Hematopoietic multipotent progenitor cell treated with erythropoietin and hydrocortisone succinate and interleukin-3 and kit ligand, for 15 days (in vitro differentiated cells): ENCODE measurements at regions not wholly inside any gene's neighbourhood (a gene's known extent, or its start where the extent isn't known, plus 50 kb on each side); places are given as distances from the start of the nearest gene placed in this dataset.
"Not testable (repeated sequence)": the region's sequence is repeated elsewhere in the genome, so short reads cannot be mapped to it uniquely, and the experiment has no call there.

Experiments used
- DNase-seq: peaks from one replicate; pipeline ENCODE4 v3.0.0-alpha.2; 2015; ENCODE audit warnings: low spot score

DNA sequence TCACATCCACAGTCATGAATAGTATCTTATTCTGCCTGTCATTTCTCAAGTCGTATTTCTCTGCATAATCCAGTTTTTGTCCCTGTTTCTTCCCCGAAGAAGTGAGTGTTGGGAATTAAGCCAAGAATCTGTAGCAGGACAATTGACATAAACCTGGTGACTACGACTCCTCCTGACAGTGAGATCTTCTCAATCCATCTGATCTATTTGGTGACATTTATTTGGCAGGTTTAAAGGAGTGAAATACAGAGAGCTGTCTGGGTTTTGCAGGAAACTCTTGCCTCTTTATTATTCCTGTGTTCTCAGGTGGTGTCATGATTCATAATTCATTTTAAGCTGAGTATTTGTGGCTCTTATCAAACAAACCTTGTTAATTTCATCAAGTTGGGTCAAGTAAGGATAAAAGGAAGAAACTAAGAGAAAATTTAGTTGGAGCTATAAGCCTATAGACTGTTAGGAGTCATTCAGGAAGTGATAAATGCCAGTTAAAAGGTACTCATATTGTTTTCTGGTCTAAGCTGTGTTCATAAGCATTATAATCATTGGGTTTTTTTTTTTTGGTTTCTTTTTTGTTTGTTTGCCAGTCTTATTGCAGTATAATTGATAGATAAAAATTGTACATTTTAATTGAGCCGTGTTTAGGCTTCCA is 95.9 kb upstream of the PCSK1 start:
- DNase-seq = no peak

GRCh38 chr5:96529559-96529958 is 96.5 kb upstream of the PCSK1 start:
- no peak for DNase-seq

DNA sequence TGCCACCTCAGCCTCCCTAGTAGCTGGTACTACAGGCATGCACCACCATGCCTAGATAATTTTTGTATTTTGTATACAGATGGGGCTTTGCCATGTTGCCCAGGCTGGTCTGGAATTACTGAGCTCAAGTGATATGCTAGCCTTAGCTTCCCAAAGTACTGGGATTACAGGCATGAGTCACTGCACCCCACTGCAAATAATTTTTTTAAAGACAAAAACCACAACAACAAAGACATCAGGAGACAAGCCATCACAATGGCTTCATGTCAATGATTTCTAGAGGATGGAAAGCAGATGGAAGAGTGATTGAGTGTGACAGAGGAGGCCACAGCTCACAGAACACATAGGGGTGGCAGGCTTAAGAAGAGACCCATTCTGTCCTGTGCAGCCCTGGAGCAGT is 97.9 kb upstream of the PCSK1 start:
- DNase-seq = no peak

DNA sequence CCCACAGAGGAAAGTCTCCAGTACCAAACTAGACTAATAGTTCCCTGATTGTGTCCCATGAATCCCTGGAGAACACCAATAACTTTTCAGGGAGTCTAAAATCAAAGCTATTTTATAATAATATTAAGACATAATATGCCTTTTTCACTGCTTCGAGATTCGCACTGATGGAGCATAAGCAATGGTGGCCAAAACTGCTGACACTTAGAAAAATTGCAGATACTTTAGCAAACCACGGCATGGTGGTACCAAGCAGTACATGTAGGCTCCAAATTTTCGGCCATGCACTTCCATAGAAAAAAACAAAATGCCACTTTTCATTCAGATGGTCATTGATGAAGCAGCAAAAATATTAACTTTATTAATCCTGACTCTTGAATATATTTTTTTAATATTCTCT is 100.3 kb upstream of the PCSK1 start:
- DNase-seq = no peak

- DNase-seq = no peak
Measured at GRCh38 chr5:96537386-96537785, 104.3 kb upstream of the PCSK1 start.

DNA sequence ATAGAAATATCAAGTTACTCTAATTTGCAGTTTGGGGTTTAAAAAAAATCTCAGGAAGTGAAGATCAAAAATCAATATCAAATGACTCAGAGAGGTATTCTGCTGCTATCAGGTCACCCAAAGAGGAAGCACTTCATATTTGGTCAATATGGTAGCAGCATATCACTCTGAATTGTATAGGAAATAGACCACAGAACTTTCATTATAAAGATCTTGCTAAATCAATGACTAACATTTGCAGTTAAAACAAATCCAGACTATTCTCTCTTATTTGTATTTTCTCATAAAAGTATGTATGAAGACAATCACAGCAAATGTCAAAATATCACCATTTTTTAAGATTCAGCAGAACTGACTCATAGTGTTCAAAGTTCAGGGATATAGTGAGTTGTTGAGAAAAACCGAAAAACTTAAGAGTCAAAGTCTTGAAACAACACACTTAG is 105.8 kb upstream of the PCSK1 start:
- no peak for DNase-seq

DNA sequence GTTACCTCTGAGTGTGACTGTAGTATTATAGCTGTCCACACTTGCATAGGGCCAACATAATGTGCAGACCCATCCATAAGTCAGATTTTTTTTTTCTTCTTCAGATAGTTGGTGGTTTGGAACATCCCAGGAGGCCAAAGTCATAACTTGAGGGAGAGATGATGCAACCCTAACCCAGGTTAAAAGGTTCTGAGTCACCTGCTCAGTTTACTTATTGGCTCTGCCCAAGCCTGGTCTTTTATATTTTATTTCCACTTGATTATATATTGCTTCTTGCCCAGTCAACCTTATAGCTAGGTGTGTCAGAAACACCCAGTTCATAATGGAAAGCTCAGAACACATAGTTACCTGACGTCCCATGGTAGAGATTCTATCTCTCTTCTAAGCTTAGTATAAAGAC is 113.1 kb upstream of the PCSK1 start:
- DNase-seq = no peak

- no peak for DNase-seq
Measured at GRCh38 chr5:96547486-96547885, 114.4 kb upstream of the PCSK1 start.

DNA sequence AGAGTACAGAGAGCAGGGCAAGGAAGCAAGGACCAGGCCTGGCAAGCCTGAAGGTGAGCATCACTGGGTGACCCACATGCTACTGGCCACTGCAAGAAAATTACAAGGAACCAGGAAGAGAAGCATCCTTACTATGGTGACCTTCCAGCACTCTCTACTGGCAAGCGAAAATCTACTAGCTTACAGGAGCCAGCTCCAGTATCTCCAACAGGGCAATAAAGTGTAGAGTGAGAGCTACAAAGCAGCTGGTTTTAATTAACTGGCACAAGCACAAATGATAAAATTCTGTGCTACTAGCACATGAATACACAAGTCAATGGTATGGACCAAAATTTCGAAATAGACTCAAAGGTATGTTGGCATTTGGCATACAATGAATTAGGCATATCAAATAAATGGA is 113.3 kb upstream of the CAST start:
- no peak for DNase-seq

DNA sequence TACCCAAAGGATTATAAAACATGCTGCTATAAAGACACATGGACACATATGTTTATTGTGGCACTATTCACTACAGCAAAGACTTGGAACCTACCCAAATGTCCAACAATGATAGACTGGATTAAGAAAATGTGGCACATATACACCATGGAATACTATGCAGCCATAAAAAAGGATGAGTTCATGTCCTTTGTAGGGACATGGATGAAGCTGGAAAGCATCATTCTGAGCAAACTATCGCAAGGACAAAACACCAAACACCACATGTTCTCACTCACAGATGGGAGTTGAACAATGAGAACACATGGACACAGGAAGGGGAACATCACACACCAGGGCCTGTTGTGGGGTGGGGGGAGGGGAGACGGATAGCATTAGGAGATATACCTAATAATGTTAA is 101.3 kb upstream of the CAST start:
- not testable (repeated sequence) for DNase-seq

GRCh38 chr5:96562614-96563013 is 99.6 kb upstream of the CAST start:
- DNase-seq = no peak

GRCh38 chr5:96563816-96564215 is 98.4 kb upstream of the CAST start:
- DNase-seq = no peak

DNA sequence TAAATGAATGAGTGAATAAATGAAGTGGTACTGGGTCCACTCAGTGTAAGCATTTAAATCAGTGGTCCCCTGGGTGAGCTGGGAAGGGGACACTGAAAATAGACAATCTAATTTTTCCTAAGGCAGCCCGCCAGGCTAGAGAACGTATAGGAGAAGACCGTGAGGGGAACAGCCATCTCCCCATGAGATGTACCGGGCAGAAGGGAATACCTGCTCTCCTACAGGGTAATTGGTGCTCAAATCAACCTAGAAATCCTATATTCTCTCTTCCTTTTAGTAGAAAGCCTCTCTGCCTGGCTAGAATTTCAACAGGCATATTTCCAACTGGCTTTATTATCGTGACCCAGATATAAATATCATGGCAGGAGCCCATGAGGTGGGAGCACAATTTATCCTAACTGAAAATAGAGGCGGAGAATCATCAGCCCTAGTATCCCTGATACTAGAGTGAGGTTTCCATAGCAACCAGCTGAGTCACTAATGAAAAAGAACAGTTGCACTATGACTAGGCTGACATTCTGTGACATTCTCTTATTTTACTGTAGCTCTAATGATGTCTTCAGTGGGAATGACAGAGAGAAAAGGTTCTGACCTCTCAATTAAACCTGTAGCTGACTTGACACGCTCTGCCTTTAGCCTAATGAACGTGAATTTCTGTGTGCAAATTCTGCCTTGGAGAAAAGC is 96.5 kb upstream of the CAST start:
- no peak for DNase-seq

GRCh38 chr5:96566833-96567587 is 95.2 kb upstream of the CAST start:
- no peak for DNase-seq

DNA sequence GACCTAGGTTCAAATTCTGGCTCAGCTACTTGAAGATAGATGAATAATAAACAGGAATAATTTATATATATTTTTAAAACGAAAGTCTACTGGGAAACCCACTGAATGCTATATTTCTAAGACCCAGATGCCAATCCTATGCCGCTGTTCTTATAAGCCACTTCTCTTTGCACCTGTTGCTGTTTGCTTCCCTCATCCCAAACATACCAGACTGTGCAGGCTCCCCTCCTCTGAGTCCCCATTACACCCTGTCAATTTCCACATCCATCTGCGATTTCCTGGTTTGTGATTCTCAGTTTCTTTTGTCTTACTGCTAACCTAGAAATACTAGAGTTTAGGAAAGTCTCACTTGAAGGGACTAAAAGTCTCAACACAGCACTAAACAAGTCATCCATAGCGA is 92.8 kb upstream of the CAST start:
- DNase-seq = no peak

DNA sequence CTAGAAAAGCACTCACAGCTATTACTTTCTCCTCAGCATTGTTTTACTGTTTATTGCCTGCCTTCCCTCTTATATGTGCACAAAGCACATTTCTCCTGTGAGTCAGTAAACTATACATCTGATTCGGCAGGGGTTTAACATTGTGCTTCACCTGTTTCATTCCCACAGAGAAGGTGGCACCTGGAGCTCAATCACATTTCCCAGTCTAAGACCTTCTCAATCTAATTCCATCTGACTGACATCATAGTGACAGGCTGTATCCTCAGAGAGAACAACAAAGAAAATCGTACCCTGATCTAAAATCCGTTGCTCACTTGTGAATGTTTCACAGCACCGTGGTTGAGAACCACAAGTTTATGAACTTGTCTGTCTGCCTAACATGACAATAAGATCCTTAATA is 92.4 kb upstream of the CAST start:
- DNase-seq = no peak

- DNase-seq = no peak
Measured at GRCh38 chr5:96572864-96573512, 89.2 kb upstream of the CAST start.

DNA sequence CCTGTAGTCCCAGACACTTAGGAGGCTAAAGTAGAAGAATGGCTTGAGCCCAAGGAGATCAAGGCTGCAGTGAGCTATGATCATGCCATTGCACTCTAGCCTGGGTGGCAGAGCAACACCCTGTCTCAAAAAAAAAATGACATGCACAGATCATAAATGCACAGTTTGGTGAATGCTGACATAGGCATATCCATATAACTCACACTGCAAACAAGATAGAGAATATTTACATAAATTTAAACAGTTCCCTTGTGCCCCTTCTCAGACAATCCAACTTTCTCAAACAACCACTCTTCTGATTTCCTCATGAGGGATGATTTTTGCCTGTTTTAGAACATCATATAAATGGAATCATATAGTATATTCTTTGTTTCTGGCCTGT is 88.7 kb upstream of the CAST start:
- no peak for DNase-seq

DNA sequence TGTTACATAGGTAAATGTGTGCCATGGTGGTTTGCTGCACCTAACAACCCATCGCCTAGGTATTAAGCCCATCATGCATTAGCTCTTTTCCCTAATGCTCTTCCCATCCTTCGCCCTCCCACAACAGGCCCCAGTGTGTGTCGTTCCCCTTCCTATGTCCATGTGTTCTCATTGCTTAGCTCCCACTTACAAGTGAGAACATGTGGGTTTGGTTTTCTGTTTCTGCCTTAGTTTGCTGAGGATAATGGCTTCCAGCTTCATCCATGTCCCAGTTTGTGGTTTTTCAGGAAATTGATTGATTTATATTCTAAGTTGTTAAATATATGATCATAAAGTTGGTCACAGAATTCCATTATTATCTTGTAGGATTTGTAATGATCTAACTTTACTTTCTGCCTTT is 85.3 kb upstream of the CAST start:
- no peak for DNase-seq

DNA sequence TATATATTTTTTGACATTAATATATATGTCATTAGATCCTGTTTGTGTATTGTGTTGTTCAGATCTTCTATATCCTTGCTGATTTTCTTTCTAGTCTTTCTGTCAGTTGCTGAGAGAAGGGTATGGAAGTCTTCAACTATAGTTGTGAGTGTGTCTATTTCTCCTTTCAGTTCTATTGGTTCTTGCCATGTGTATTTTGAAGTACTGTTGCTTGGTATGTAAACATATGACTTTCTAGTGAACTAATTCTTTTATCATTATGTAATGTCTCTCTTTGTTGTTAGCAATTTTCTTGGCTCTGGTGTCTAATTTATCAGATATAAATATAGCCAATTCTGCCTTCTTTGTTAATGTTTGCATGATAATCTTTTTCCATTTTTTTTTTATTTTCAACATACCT is 84.3 kb upstream of the CAST start:
- no peak for DNase-seq

- DNase-seq = no peak
Measured at GRCh38 chr5:96579711-96580110, 82.5 kb upstream of the CAST start.

GRCh38 chr5:96582343-96582742 is 79.8 kb upstream of the CAST start:
- DNase-seq = no peak

GRCh38 chr5:96584712-96585111 is 77.5 kb upstream of the CAST start:
- DNase-seq = no peak
